GM23338 (cell line): ENCODE measurements at regions not wholly inside any gene's neighbourhood (a gene's known extent, or its start where the extent isn't known, plus 50 kb on each side); places are given as distances from the start of the nearest gene placed in this dataset.

ENCODE experiments used
- ATAC-seq: fragments of 200-7000 bp; cut with Tn5 transposase; 3 replicates; pipeline ENCODE4 v1.9.1; 2020
- DNase-seq: peaks from one replicate; pipeline ENCODE4 v3.0.0-alpha.2; 2015; ENCODE audit warnings: low spot score
- H2AFZ ChIP-seq: fragments of 200-600 bp; sonication (generic); 2 replicates; pipeline ENCODE4 v1.8.0; 2016; ENCODE audit warnings: antibody characterized with exemption, mild to moderate bottlenecking, moderate library complexity
- H3F3A ChIP-seq: fragments of 200-600 bp; sonication (generic); replicated peaks from 2 replicates; pipeline ENCODE4 v1.8.0; 2017; ENCODE audit warnings: antibody characterized with exemption, mixed run types, low read depth
- H3K27ac ChIP-seq: fragments of 200-600 bp; sonication (generic); 2 replicates; pipeline ENCODE4 v1.6.1; 2016; ENCODE audit warnings: low read depth
- H3K27me3 ChIP-seq: fragments of 200-600 bp; sonication (generic); 2 replicates; pipeline ENCODE4 v1.8.0; 2016; ENCODE audit warnings: mild to moderate bottlenecking, mixed run types, moderate library complexity; ENCODE audit not compliant: insufficient read depth
- H3K36me3 ChIP-seq: fragments of 200-600 bp; sonication (generic); 2 replicates; pipeline ENCODE4 v1.8.0; 2016; ENCODE audit warnings: mild to moderate bottlenecking; ENCODE audit not compliant: insufficient read depth
- H3K4me1 ChIP-seq: fragments of 200-600 bp; sonication (generic); 2 replicates; pipeline ENCODE4 v1.8.0; 2016; ENCODE audit warnings: mild to moderate bottlenecking, moderate library complexity; ENCODE audit not compliant: insufficient read depth
- H3K4me2 ChIP-seq: fragments of 200-600 bp; sonication (generic); 2 replicates; pipeline ENCODE4 v1.7.1; 2017; ENCODE audit warnings: mixed run types
- H3K4me3 ChIP-seq: fragments of 200-600 bp; sonication (generic); 2 replicates; pipeline ENCODE4 v1.6.1; 2016; ENCODE audit warnings: mixed run types
- H3K79me2 ChIP-seq: fragments of 200-600 bp; sonication (generic); replicated peaks from 2 replicates; pipeline ENCODE4 v1.8.0; 2017; ENCODE audit warnings: mild to moderate bottlenecking; ENCODE audit not compliant: insufficient read depth
- H3K9me2 ChIP-seq: fragments of 200-600 bp; sonication (generic); 2 replicates; pipeline ENCODE4 v1.8.0; 2017; ENCODE audit not compliant: insufficient read depth
- H4K20me1 ChIP-seq: fragments of 200-600 bp; sonication (generic); replicated peaks from 2 replicates; pipeline ENCODE4 v1.8.0; 2017; ENCODE audit warnings: mild to moderate bottlenecking; ENCODE audit not compliant: insufficient read depth
- H3K27ac Mint-ChIP-seq: 2 replicates; pipeline ENCODE4 v1.8.0; 2020; ENCODE audit warnings: inconsistent platforms, mild to moderate bottlenecking, moderate library complexity, mixed read lengths
- H3K27me3 Mint-ChIP-seq: 3 replicates; pipeline ENCODE4 v1.8.0; 2022; ENCODE audit warnings: low read depth, mild to moderate bottlenecking, moderate library complexity, mixed read lengths, inconsistent platforms; ENCODE audit not compliant: insufficient read depth, poor library complexity
- H3K36me3 Mint-ChIP-seq: 3 replicates; pipeline ENCODE4 v1.8.0; 2021; ENCODE audit warnings: low read depth, mild to moderate bottlenecking, inconsistent platforms, moderate library complexity, mixed read lengths
- H3K4me1 Mint-ChIP-seq: 3 replicates; pipeline ENCODE4 v1.8.0; 2020; ENCODE audit warnings: mild to moderate bottlenecking, inconsistent platforms, mixed read lengths
- H3K4me3 Mint-ChIP-seq: 3 replicates; pipeline ENCODE4 v1.8.0; 2021; ENCODE audit warnings: moderate library complexity, mild to moderate bottlenecking, inconsistent platforms, mixed read lengths
- H3K9me3 Mint-ChIP-seq: 3 replicates; pipeline ENCODE4 v1.8.0; 2020; ENCODE audit warnings: moderate library complexity, mild to moderate bottlenecking, inconsistent platforms, mixed read lengths
- ETS1 ChIP-seq: IDR thresholded peaks from 2 replicates; pipeline ENCODE4 v1.6.1; 2016; ENCODE audit warnings: antibody characterized with exemption
- EZH2 ChIP-seq: fragments of 200-600 bp; sonication (generic); IDR thresholded peaks from one replicate; pipeline ENCODE4 v1.8.0; 2017; ENCODE audit warnings: antibody characterized with exemption, mild to moderate bottlenecking, low read depth; ENCODE audit not compliant: unreplicated experiment
- EZH2phosphoT487 ChIP-seq: fragments of 200-600 bp; sonication (generic); IDR thresholded peaks from one replicate; pipeline ENCODE4 v1.8.1; 2018; ENCODE audit warnings: antibody characterized with exemption; ENCODE audit not compliant: unreplicated experiment
- NANOG ChIP-seq: IDR thresholded peaks from 2 replicates; pipeline ENCODE4 v1.6.1; 2016; ENCODE audit warnings: antibody characterized with exemption, borderline replicate concordance
- REST ChIP-seq: IDR thresholded peaks from one replicate; pipeline ENCODE4 v1.6.1; 2018; ENCODE audit warnings: antibody characterized with exemption; ENCODE audit not compliant: unreplicated experiment
- ZNF462 ChIP-seq: fragments of 250-450 bp; sonication (Bioruptor Pico); IDR thresholded peaks from 2 replicates; pipeline ENCODE4 v1.5.0; 2020; ENCODE audit warnings: mild to moderate bottlenecking, moderate library complexity

GRCh38 chr6:132967871-132968270 is 153.5 kb downstream of the RPS12 start:
- DNase-seq (no peak), ATAC-seq (no peak)
- Histone ChIP-seq H3K4me3 (no peak overlapping the region), H3K9me2 (no peaks in the 10 kb centered on the region), H3K27ac (no peak overlapping the region), H4K20me1 (no peaks in the 10 kb centered on the region), H3K4me2 (peak overlapping the region; percentile 52), H3F3A (no peaks in the 10 kb centered on the region), H3K27me3 (no peaks in the 10 kb centered on the region), H3K36me3 (no peaks in the 10 kb centered on the region), H2AFZ (no peak overlapping the region), H3K79me2 (no peaks in the 10 kb centered on the region), H3K4me1 (peaks cover 28% of the 10 kb centered on the region)
- TF ChIP-seq ZNF462 (CRISPR knock-in tag), result no peak
- TF ChIP-seq EZH2, result no peak
- TF ChIP-seq EZH2phosphoT487, result no peak
- TF ChIP-seq ETS1, result no peak
- no peak for TF ChIP-seq REST
- TF ChIP-seq NANOG, result no peak
- H3K27ac Mint-ChIP-seq, result no peak overlapping the region
- H3K27me3 Mint-ChIP-seq, result peaks cover 2% of the 10 kb centered on the region
- H3K4me1 Mint-ChIP-seq, result peaks cover 29% of the 10 kb centered on the region
- H3K9me3 Mint-ChIP-seq, result no peaks in the 10 kb centered on the region
- no peaks in the 10 kb centered on the region for H3K36me3 Mint-ChIP-seq
- H3K4me3 Mint-ChIP-seq, result no peak overlapping the region
